ENCODE measurements at regions not wholly inside any gene's neighbourhood (a gene's known extent, or its start where the extent isn't known, plus 50 kb on each side); places are given as distances from the start of the nearest gene placed in this dataset.
A peak's percentile ranks its signal among the peaks of the same experiment; 100 is the strongest.

DNA sequence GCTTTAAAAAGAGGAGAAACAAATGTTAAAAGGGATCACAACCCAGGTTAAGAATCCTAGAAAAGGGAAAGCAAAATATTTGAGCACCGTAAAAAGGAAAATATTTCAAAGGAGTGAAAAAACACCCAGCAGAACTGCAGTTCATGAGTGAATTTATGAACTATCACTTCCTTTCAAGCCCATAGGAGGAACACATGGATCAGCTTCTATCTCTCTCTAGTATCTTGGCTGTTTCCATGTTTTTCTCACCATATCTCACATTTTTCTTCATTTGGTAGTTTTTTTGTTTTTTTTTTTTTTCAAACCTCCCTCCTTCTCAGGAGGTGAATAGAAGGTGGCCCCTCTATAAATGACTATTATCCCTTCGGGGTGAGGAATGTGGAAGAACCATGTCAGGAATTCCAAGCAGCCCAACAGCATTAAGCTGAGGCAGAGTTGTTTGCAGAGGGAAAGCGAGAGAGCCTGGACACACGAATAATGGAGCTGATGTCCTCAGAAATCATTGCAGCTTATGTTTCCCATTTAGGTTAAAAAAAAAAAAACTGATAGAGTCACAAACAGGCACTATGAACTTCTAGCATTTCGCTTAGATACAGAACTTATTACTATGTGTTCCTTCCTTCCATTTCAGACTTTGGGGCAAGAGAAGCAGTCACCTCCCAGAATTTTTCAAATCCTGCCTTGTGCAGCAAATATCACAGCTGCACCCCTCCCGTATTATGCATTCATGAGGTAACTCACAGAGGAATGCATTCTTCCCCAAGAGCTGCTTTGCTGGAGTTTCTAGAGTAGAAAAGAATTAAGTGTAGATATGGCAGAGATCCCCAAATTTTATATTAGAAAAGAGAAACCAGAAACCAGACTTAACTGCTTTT lies 315.6 kb downstream of the IRS1 start:
- TF ChIP-seq, protein P1, sequence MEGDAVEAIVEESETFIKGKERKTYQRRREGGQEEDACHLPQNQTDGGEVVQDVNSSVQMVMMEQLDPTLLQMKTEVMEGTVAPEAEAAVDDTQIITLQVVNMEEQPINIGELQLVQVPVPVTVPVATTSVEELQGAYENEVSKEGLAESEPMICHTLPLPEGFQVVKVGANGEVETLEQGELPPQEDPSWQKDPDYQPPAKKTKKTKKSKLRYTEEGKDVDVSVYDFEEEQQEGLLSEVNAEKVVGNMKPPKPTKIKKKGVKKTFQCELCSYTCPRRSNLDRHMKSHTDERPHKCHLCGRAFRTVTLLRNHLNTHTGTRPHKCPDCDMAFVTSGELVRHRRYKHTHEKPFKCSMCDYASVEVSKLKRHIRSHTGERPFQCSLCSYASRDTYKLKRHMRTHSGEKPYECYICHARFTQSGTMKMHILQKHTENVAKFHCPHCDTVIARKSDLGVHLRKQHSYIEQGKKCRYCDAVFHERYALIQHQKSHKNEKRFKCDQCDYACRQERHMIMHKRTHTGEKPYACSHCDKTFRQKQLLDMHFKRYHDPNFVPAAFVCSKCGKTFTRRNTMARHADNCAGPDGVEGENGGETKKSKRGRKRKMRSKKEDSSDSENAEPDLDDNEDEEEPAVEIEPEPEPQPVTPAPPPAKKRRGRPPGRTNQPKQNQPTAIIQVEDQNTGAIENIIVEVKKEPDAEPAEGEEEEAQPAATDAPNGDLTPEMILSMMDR (conservative IDR thresholded peaks at IDR 0.05; ENCODE audit: control insufficient read depth, insufficient read depth, low read depth, low read length): no peak
- DNase-seq (ENCODE audit: low read depth): peak; percentile 10
- H3K4me3 ChIP-seq (ENCODE audit: control insufficient read depth, low read depth, low read length): no peak overlapping the region

DNA sequence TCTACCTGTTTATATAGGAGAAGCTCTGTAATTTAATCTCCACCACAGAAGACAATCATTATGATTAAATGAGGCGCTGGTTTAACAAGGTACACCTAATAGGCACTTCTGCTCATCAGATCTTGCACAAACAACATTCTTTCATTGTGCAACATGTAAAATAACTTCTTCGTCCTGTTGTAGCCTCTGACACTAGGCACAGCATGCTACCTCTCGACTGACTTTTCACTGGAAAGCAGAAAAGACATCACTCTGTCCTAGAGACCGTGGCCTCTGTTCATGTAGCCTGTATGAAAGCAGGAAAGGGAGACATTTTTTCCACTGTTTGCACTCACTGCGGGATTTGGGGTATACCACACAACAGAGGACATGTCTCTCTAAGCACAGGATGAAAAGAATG lies 316.5 kb downstream of the IRS1 start:
- TF ChIP-seq, protein P1 (conservative IDR thresholded peaks at IDR 0.05; ENCODE audit: control insufficient read depth, insufficient read depth, low read depth, low read length): no peak
- DNase-seq (ENCODE audit: low read depth): no peak
- H3K4me3 ChIP-seq (ENCODE audit: control insufficient read depth, low read depth, low read length): no peak overlapping the region

DNA sequence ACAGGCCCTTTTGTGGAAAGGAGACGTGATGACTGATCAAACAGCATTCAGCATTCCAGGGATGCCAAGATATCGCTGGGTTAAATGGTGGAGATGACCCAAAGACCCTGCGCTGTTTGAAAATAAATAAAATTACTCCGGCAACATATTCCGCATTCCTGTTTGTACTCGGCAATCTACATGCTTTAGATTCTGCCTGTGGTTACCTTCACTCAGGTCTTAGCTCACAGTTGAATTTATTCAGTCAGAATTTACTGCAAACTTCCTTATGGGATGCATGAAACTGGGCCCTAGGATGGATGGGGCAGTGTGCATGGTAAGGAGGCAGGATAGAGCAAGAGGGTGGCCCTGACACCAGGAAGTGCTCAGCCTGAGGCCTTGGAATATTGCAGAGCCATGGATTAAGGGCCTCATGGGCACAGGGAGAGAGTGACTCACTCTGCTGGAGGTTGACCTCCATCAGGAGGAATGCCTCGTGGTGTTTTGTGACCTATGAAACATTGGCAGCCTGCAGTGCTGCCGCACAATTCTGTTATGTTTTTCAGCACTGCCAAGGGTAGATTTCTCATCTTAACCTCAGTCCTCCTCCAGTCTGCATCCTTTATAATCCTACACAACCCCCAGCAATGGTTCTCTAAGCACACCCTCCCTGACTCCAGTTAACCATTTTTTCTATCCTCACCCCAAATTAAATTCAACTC lies 321.4 kb downstream of the IRS1 start:
- no peak overlapping the region for H3K4me3 ChIP-seq (ENCODE audit: control insufficient read depth, low read depth, low read length)
- DNase-seq (ENCODE audit: low read depth): peak; percentile 96
- TF ChIP-seq, protein P1 (conservative IDR thresholded peaks at IDR 0.05; ENCODE audit: control insufficient read depth, insufficient read depth, low read depth, low read length): no peak

DNA sequence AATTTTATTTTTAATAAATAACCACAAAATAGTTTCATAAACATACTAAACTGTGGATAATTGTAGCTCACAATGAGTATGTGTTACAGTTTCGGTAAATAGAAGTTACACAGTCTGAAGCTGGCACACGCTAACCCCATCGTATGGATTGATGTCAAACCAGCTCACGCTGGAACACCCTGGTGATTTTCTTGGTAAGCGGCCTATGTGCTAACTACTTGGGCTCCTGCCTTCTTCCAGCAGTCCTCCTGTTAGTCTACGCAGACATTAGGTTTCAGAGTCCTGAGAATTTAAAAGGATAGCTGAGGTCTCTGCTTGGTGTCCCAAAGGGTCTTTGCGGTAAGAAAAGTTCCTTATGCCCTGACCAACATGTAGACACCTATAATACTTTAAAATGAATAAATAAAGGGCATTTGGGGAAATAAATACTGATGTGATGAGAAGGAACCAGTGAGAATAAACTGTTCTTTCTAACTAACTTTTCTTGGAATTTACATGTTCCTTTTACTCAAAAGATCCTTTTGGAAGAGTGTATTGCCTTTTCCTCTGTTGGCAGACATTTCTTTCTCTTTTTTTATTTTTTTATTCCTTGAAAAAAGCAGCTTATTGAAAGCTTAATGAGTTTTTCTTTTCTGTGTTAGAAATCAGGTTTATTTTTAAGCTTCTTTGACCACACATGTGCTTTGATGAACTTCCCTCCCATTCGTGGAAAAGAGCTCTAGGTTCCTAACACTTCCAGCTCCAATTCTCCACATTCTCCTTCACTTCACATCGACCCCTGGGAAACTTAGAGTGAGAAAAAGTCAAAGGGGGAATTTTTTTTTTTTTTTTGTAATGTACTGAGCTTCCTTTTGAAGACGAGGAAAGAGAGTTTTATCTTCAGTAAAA lies 322.2 kb downstream of the IRS1 start:
- H3K4me3 ChIP-seq (ENCODE audit: control insufficient read depth, low read depth, low read length): no peak overlapping the region
- DNase-seq (ENCODE audit: low read depth): peak; percentile 63
- TF ChIP-seq, protein P1 (conservative IDR thresholded peaks at IDR 0.05; ENCODE audit: control insufficient read depth, insufficient read depth, low read depth, low read length): no peak

DNA sequence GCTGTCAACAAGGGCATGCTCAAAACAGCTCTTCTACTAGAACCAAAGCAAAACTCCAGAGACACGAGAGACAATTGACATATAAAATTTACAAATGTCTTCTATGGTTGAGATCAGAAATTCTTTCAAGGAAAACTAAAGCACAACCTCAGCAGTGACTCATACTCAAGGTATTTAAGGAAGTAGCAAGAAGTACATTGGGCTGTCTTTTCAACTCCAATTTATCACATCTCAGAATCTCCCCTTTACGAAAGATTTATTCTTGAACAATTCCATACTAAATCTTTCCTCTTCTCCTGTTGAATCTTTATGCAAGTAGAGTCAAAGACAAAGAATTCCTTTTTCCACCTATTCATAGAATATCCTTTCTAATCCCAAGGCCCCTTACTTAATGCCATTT lies 324.0 kb downstream of the IRS1 start:
- TF ChIP-seq, protein P1 (conservative IDR thresholded peaks at IDR 0.05; ENCODE audit: control insufficient read depth, insufficient read depth, low read depth, low read length): no peak
- no peak overlapping the region for H3K4me3 ChIP-seq (ENCODE audit: control insufficient read depth, low read depth, low read length)
- DNase-seq (ENCODE audit: low read depth): peak; percentile 70

DNA sequence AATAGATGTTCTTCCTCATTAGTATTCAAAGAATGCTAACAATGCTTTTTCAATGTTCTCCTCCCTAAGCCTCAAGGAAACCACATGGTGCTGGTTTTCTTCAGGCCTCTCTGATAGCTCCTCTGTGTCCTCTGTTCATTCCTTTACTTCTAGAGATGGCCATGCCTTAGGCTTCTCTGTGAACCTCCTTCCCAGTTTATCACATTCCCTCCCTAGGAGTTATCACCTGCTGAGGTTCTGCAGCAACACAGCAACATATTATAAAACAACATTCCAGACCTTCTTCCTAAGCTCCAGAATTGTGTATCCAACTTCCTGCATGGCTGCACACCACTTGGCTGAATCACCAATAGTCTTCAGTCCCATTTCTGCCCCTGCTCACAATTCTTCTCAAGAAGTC lies 325.5 kb downstream of the IRS1 start:
- DNase-seq (ENCODE audit: low read depth): no peak
- TF ChIP-seq, protein P1 (conservative IDR thresholded peaks at IDR 0.05; ENCODE audit: control insufficient read depth, insufficient read depth, low read depth, low read length): no peak
- H3K4me3 ChIP-seq (ENCODE audit: control insufficient read depth, low read depth, low read length): no peak overlapping the region
